GM23338 (cell line): ENCODE measurements at regions not wholly inside any gene's neighbourhood (a gene's known extent, or its start where the extent isn't known, plus 50 kb on each side); places are given as distances from the start of the nearest gene placed in this dataset.

Experiments
- CTCF ChIP-seq, 2 experiments: fragments of 200-600 bp in 1 of 2; sonication (generic) in 1 of 2; conservative IDR thresholded peaks; 2 replicates each; pipeline versions ENCODE4 v1.5.1 to v1.6.1; 2016 to 2017; ENCODE audit warnings: antibody characterized with exemption in 2 of 2, low read depth in 2 of 2, mild to moderate bottlenecking in 2 of 2, moderate library complexity in 1 of 2
- ETS1 ChIP-seq: IDR thresholded peaks from 2 replicates; pipeline ENCODE4 v1.6.1; 2016; ENCODE audit warnings: antibody characterized with exemption
- EZH2 ChIP-seq: fragments of 200-600 bp; sonication (generic); IDR thresholded peaks from one replicate; pipeline ENCODE4 v1.8.0; 2017; ENCODE audit warnings: antibody characterized with exemption, mild to moderate bottlenecking, low read depth; ENCODE audit not compliant: unreplicated experiment
- REST ChIP-seq: IDR thresholded peaks from one replicate; pipeline ENCODE4 v1.6.1; 2018; ENCODE audit warnings: antibody characterized with exemption; ENCODE audit not compliant: unreplicated experiment
- STAT1 ChIP-seq: IDR thresholded peaks from one replicate; pipeline ENCODE4 v1.6.1; 2016; ENCODE audit warnings: antibody characterized with exemption; ENCODE audit not compliant: unreplicated experiment
- ZNF114 ChIP-seq: fragments of 250-450 bp; sonication (Bioruptor Pico); IDR thresholded peaks from 2 replicates; pipeline ENCODE4 v1.5.0; 2020; ENCODE audit warnings: mild to moderate bottlenecking, moderate library complexity
- ZNF462 ChIP-seq: fragments of 250-450 bp; sonication (Bioruptor Pico); IDR thresholded peaks from 2 replicates; pipeline ENCODE4 v1.5.0; 2020; ENCODE audit warnings: mild to moderate bottlenecking, moderate library complexity

GRCh38 chr10:88157981-88158465 lies 294.6 kb downstream of the PTEN start (continued):
- TF ChIP-seq ZNF462 (CRISPR knock-in tag): no peak
- TF ChIP-seq CTCF (conservative IDR thresholded peaks at IDR 0.05; ENCODE audit: low read depth in 2 of 2): no peak
- TF ChIP-seq ZNF114 (CRISPR knock-in tag): no peak
- TF ChIP-seq EZH2: no peak
- TF ChIP-seq ETS1: no peak
- no peak for TF ChIP-seq STAT1
- TF ChIP-seq REST: no peak
